ENCODE measurements at regions not wholly inside any gene's neighbourhood (a gene's known extent, or its start where the extent isn't known, plus 50 kb on each side); places are given as distances from the start of the nearest gene placed in this dataset.

DNA sequence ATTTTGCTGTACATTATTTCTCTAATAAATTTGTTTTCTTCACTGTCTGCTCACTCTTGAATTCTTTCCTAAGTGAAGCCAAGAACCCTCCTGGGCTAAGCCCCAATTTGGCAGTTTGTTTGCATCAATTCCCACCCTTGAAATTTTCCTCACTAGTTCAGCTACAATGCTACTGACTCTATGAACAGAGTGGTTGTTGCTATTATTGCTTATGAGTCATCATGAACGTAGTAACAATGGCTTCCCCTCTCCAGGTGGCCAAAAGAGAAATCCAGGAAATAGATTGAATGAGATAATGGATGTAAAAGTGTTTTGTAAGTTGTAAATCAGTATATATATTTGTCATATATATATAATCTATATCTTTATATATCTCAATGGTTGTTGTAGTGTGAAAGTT, 193.0 kb downstream of the URB2 start:
- ATAC-seq (no peak), DNase-seq (no peak)
- Mint-ChIP-seq H3K36me3 (ENCODE audit: low read depth) (no peaks in the 10 kb centered on the region), H3K9me3 (peaks cover 1% of the 10 kb centered on the region), H3K4me3 (no peak overlapping the region), H3K27me3 (peaks cover 6% of the 10 kb centered on the region), H3K4me1 (ENCODE audit: low read depth) (no peaks in the 10 kb centered on the region), H3K27ac (no peak overlapping the region)
- intact Hi-C loops (cut with micrococcal nuclease) = no loop called here
- TF ChIP-seq, protein P1, sequence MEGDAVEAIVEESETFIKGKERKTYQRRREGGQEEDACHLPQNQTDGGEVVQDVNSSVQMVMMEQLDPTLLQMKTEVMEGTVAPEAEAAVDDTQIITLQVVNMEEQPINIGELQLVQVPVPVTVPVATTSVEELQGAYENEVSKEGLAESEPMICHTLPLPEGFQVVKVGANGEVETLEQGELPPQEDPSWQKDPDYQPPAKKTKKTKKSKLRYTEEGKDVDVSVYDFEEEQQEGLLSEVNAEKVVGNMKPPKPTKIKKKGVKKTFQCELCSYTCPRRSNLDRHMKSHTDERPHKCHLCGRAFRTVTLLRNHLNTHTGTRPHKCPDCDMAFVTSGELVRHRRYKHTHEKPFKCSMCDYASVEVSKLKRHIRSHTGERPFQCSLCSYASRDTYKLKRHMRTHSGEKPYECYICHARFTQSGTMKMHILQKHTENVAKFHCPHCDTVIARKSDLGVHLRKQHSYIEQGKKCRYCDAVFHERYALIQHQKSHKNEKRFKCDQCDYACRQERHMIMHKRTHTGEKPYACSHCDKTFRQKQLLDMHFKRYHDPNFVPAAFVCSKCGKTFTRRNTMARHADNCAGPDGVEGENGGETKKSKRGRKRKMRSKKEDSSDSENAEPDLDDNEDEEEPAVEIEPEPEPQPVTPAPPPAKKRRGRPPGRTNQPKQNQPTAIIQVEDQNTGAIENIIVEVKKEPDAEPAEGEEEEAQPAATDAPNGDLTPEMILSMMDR (IDR thresholded peaks at IDR 0.05) = no peak
- CTCF ChIA-PET = interaction anchor here (1.1 kb wide), 1 partner anchor 16 kb away, joined by 3 read pairs; no protein-coding TSS in a partner anchor
- POLR2A ChIA-PET = no interaction called here

DNA sequence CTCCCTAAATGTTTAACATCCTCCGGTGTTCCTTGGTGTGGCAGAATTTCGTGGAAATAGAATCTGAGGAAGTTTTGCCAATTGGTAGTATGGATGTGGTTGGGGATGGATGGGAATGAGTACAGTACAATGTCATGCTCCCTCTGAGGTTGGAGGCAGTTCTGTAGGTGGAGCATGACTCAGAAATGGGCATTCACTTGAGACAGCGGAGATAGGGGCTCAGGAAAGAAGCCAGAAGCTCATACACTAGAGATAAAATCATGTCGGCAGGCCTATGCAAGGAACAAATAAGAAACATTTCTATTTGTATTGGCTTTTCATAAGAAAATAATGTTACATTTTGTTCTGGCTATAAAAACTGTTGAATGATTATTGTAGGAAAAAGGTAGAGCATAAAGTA, 196.0 kb downstream of the URB2 start:
- intact Hi-C loops (cut with micrococcal nuclease) = no loop called here
- Mint-ChIP-seq H3K4me1 (ENCODE audit: low read depth) (no peaks in the 10 kb centered on the region), H3K4me3 (no peak overlapping the region), H3K36me3 (ENCODE audit: low read depth) (no peaks in the 10 kb centered on the region), H3K9me3 (peaks cover 4% of the 10 kb centered on the region), H3K27ac (no peak overlapping the region), H3K27me3 (peaks cover 4% of the 10 kb centered on the region)
- ChIA-PET CTCF (no interaction called here), POLR2A (no interaction called here)
- ATAC-seq (no peak), DNase-seq (no peak)
- TF ChIP-seq, protein P1 (IDR thresholded peaks at IDR 0.05) = no peak

DNA sequence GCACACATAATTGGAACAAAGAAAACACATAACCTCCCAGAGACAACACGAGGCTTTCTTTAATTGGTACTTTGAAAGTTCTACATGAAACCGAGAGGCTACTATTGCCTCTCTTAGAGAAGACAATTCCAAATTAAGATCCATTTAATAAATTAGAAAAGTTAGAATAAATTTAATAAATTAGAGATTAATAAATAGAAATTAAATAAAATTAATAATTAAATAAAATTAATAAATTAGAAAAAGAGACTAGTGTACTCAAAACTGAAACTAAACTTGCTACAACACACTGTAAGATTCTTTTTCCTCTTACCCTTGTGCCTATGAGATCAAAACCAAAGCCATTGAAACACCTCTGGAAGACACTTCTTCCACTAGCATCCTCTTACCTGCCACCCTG, 199.0 kb downstream of the URB2 start:
- ChIA-PET POLR2A (no interaction called here), CTCF (no interaction called here)
- DNase-seq = no peak
- TF ChIP-seq, protein P1 (IDR thresholded peaks at IDR 0.05) = no peak
- H3K4me3 Mint-ChIP-seq = no peak overlapping the region
- H3K27ac Mint-ChIP-seq = no peak overlapping the region
- no peaks in the 10 kb centered on the region for H3K4me1 Mint-ChIP-seq (ENCODE audit: low read depth)
- ATAC-seq = no peak
- intact Hi-C loops (cut with micrococcal nuclease) = no loop called here
- H3K9me3 Mint-ChIP-seq = peaks cover 2% of the 10 kb centered on the region
- peaks cover 3% of the 10 kb centered on the region for H3K27me3 Mint-ChIP-seq
- H3K36me3 Mint-ChIP-seq (ENCODE audit: low read depth) = no peaks in the 10 kb centered on the region

DNA sequence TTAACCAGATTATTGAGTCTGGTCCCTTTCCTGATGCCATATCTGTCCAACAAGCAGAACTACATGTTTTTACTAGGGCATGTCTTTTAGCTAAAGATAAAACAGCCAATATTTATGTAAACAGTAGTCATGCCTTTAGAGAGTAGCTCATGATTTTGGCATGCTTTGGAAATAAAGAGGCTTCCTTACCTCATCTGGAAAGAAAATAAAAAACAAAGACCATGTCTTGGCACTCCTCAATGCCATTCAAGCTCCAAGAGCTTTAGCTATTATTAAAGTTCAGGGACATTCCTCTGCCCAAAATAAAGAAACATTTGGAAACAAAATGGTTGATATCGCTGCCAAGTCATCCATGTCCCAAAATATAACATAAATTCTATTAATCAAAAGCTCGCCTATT, 202.4 kb downstream of the URB2 start:
- intact Hi-C loops (cut with micrococcal nuclease) = no loop called here

DNA sequence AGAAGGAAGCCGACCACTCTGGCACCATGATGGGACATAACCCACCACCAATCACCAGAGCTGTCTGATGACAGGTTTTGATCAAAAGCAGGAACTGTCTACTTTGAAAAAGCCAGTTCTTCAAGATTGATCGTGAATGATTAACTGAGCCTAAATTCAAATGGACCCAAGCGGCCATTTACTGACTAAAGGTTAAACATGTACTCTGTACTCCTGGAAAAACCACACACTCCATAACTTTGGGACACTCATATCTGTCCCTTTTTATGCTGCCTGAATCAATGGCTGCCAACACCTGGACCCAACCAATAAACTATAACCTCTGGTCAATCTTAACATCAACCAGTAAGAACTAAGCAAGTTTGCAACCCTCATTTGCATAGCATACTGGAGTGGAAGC, 206.6 kb downstream of the URB2 start:
- Mint-ChIP-seq H3K27ac (no peak overlapping the region), H3K9me3 (no peaks in the 10 kb centered on the region), H3K4me3 (no peak overlapping the region), H3K4me1 (ENCODE audit: low read depth) (no peaks in the 10 kb centered on the region), H3K27me3 (peaks cover 14% of the 10 kb centered on the region), H3K36me3 (ENCODE audit: low read depth) (no peaks in the 10 kb centered on the region)
- ATAC-seq (no peak), DNase-seq (no peak)
- intact Hi-C loops (cut with micrococcal nuclease) = no loop called here
- ChIA-PET CTCF (no interaction called here), POLR2A (no interaction called here)
- TF ChIP-seq, protein P1 (IDR thresholded peaks at IDR 0.05) = no peak

More for the DNA sequence above, 202.4 kb downstream of the URB2 start:
- DNase-seq (no peak), ATAC-seq (no peak)
- Mint-ChIP-seq H3K27me3 (peaks cover 7% of the 10 kb centered on the region), H3K27ac (no peak overlapping the region), H3K9me3 (peaks cover 2% of the 10 kb centered on the region), H3K4me3 (no peak overlapping the region), H3K36me3 (ENCODE audit: low read depth) (no peaks in the 10 kb centered on the region), H3K4me1 (ENCODE audit: low read depth) (no peaks in the 10 kb centered on the region)
- TF ChIP-seq, protein P1 (IDR thresholded peaks at IDR 0.05) = no peak
- ChIA-PET CTCF (no interaction called here), POLR2A (interaction anchor here (1.3 kb wide), 1 partner anchor 8 kb away, joined by 3 read pairs; no protein-coding TSS in a partner anchor)

All from activated CD8-positive, alpha-beta T cell treated with anti-CD3 and anti-CD28 coated beads for 36 hours (primary cell).